ENCODE measurements at regions not wholly inside any gene's neighbourhood (a gene's known extent, or its start where the extent isn't known, plus 50 kb on each side); places are given as distances from the start of the nearest gene placed in this dataset.

DNA sequence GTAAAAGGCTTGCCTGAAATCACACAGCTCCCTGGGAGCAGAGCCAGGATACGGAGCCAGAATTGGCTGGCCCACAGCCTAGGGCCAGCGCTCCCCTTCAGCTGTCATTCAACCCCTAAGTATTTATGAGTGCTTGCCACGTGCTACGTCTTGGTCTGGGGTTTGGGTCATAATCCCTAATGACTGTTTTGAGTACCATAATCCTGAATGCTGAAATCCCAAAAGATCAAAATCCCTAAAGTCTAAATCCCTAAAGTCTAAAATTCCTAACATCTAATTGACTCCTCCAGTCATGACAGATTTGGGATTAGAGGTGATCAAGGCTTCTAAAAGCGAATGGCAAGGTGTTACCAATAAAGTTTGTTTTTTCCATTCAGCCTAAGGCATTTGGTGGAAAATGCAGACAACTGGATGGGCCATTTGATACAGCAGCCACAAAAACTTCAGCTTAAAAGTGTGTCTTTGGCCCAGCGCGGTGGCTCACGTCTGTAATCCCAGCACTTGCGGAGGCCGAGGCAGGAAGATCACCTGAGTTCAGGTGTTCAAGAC is 59.8 kb upstream of the PRR5 start:
- Histone ChIP-seq H3K27me3 (ENCODE audit: control insufficient read depth in 2 of 2, insufficient read depth in 2 of 2, low read length in 2 of 2) (no peaks in the 10 kb centered on the region), H3K9ac (replicated peaks; ENCODE audit: extremely low read depth, insufficient read depth, low read length) (no peak overlapping the region), H2AFZ (ENCODE audit: low read depth, low read length) (no peak overlapping the region), H3K4me3 (replicated peaks in 1 of 3; ENCODE audit: insufficient read depth in 1 of 3, low read depth in 1 of 3, low read length in 3 of 3) (no peak overlapping the region), H3K4me1 (ENCODE audit: control insufficient read depth, extremely low read depth, insufficient read depth, low read length) (peaks cover 8% of the 10 kb centered on the region), H3K36me3 (ENCODE audit: control insufficient read depth in 2 of 2, extremely low read depth in 1 of 2, insufficient read depth in 2 of 2, low read length in 2 of 2) (no peaks in the 10 kb centered on the region), H3K79me2 (ENCODE audit: control insufficient read depth, insufficient read depth, low read length) (no peaks in the 10 kb centered on the region), H3K4me2 (ENCODE audit: insufficient read depth, low read length) (no peak overlapping the region), H3K27ac (ENCODE audit: insufficient read depth, low read depth, low read length) (no peak overlapping the region), H3K9me1 (replicated peaks; ENCODE audit: control insufficient read depth, extremely low read depth, insufficient read depth, low read length) (no peaks in the 10 kb centered on the region), H4K20me1 (replicated peaks; ENCODE audit: control insufficient read depth, extremely low read depth, insufficient read depth, low read length) (no peaks in the 10 kb centered on the region), H3K9me3 (replicated peaks; ENCODE audit: control insufficient read depth, insufficient read depth, low read length) (no peaks in the 10 kb centered on the region)
- no peak for DNase-seq (ENCODE audit: low read depth, low spot score)
- CTCF ChIA-PET, result interaction anchor here (1.1 to 2.3 kb wide), 3 partner anchors 42 to 757 kb away, joined by 4 to 9 read pairs (median 4); no protein-coding TSS in a partner anchor
- FAIRE-seq, result no peak
- no peak for TF ChIP-seq POLR2A (IDR thresholded peaks at IDR 0.05; ENCODE audit: low read depth, low read length)
- TF ChIP-seq, protein P1, sequence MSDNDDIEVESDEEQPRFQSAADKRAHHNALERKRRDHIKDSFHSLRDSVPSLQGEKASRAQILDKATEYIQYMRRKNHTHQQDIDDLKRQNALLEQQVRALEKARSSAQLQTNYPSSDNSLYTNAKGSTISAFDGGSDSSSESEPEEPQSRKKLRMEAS (IDR thresholded peaks at IDR 0.05; ENCODE audit: insufficient read depth, insufficient read length), result no peak
- TF ChIP-seq CTCF (IDR thresholded peaks at IDR 0.05; ENCODE audit: extremely low read depth in 1 of 2, insufficient read depth in 1 of 2, low read depth in 1 of 2, low read length in 2 of 2), result no peak
- no peak for TF ChIP-seq JUN (IDR thresholded peaks at IDR 0.05; ENCODE audit: borderline replicate concordance, insufficient read depth, insufficient read length, low read depth)
- TF ChIP-seq EZH2 (IDR thresholded peaks at IDR 0.05; ENCODE audit: borderline replicate concordance, low read depth, low read length, severe bottlenecking), result no peak
- TF ChIP-seq MYC (IDR thresholded peaks at IDR 0.05; ENCODE audit: low read depth, low read length), result no peak
- no peak for TF ChIP-seq GATA2 (IDR thresholded peaks at IDR 0.05; ENCODE audit: insufficient read depth, insufficient read length, low read depth, low read length)
- no peak for TF ChIP-seq FOS (IDR thresholded peaks at IDR 0.05; ENCODE audit: borderline replicate concordance, insufficient read depth, low read length)
- TF ChIP-seq POLR2AphosphoS5 (IDR thresholded peaks at IDR 0.05; ENCODE audit: insufficient read depth, low read depth, low read length), result no peak
- intact Hi-C loops (cut with micrococcal nuclease) (no loop called here), dilution Hi-C loops (cut with MboI; ENCODE audit: extremely low pct_ligation_motif_present, low sequenced_read_pairs) (no loop called here)
- POLR2A ChIA-PET, result no interaction called here
- no TSS peak for BruUV-seq (replicated peaks)

Measured in endothelial cell of umbilical vein (primary cell).